ENCODE measurements at regions not wholly inside any gene's neighbourhood (a gene's known extent, or its start where the extent isn't known, plus 50 kb on each side); places are given as distances from the start of the nearest gene placed in this dataset.

DNA sequence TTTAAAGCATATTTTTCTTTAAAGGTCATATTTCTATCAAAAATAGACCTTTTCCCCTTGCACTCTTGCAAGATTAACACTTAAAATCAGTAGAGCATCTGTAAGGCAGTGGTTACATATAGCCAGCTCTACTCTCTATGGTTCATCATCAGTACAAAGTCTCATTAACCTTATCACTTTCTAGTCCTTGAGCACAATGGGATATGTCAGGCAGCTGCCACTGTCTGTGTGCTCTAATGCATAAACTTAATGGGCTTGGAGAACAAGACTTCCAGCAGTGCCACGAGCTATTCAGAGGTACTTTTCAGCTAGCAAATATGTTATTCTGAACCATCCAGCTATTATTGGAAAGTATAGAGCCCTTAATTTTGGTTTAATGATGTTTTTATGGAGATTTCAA, 393.7 kb downstream of the GASK1B start:
- 64% methylated on average over 1 of the region's 1 CpG for WGBS
- no peak for DNase-seq (ENCODE audit: extremely low spot score)
- H3K27ac ChIP-seq (ENCODE audit: low read depth) = no peak overlapping the region
- H3K4me3 ChIP-seq (ENCODE audit: low read depth, low read length) = no peak overlapping the region
- no peaks in the 10 kb centered on the region for H3K36me3 ChIP-seq (ENCODE audit: insufficient read depth)
- no peaks in the 10 kb centered on the region for H3K4me1 ChIP-seq (ENCODE audit: insufficient read depth)

DNA sequence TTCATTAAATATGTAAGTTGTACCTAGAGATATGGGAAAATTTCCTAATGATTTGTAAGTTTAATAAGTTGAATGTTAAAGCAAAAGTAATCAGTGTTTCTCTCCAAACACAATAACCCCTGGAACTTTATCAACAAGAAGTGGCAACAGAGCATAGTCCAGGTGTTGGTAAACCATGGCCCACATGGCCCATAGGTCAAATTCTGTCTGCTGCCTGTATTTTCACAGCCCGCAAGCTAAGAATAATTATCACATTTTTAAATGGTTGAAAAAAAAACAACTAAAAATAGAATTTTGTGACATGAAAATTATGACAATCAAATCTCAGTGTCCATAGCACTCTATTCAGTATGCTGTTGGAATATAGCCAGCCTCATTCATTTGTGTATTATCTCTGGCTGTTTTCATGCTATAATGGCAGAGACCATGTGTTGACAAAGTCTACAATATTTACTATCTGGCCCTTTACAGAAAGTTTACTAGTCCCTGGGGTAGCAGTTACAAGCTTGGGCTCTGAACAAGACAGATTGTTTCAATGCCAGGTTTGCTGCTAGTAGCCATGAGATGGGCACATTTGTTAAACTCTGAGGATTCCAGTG, 395.8 kb downstream of the GASK1B start:
- Histone ChIP-seq H3K4me1 (ENCODE audit: insufficient read depth) (no peaks in the 10 kb centered on the region), H3K36me3 (ENCODE audit: insufficient read depth) (no peaks in the 10 kb centered on the region), H3K27ac (ENCODE audit: low read depth) (no peak overlapping the region), H3K4me3 (ENCODE audit: low read depth, low read length) (no peak overlapping the region)
- DNase-seq (ENCODE audit: extremely low spot score) = no peak
- WGBS = 95% methylated on average over 1 of the region's 1 CpG

DNA sequence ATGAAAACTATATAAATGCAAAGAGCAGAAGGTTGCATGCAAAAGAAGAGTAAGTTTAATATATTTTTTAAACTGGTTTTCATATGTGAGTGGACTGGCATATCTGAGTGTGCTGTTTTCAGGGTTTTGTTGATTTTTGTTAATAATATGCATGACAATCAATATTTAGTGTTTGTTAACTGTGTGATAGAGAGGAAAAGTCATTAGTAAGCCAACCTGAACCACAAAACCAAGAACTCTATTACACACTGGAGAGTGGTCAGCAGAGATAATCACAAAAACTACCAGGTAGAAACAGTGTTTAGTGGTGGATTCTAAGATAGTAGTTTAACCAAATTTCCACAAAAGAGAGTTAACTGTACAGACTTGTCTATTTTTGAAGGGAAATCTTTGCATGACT, 396.9 kb downstream of the GASK1B start:
- no peak for DNase-seq (ENCODE audit: extremely low spot score)
- Histone ChIP-seq H3K4me1 (ENCODE audit: insufficient read depth) (no peaks in the 10 kb centered on the region), H3K4me3 (ENCODE audit: low read depth, low read length) (no peak overlapping the region), H3K27ac (ENCODE audit: low read depth) (no peak overlapping the region), H3K36me3 (ENCODE audit: insufficient read depth) (no peaks in the 10 kb centered on the region)

DNA sequence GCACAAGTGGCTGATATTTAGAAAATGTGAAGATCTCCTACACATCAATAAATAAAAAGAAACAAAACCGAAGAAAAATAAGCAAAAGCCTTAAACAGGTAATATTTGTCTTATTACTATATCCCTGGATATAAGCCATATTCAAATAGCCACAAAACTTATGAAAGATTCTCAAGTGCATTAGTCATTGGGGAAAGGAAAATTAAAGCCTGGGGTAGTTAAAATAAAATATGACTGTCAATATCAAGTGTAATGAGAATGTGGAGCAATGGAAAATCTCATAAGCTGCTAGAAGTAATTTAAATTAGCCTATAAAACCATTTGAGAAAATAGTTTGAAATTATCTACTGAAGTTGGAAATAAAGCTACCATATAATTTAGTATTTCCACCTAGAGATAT, 399.9 kb downstream of the GASK1B start:
- Histone ChIP-seq H3K27ac (ENCODE audit: low read depth) (no peak overlapping the region), H3K4me3 (ENCODE audit: low read depth, low read length) (no peak overlapping the region), H3K4me1 (ENCODE audit: insufficient read depth) (no peaks in the 10 kb centered on the region), H3K36me3 (ENCODE audit: insufficient read depth) (no peaks in the 10 kb centered on the region)
- 89% methylated on average over 1 of the region's 1 CpG for WGBS
- DNase-seq (ENCODE audit: extremely low spot score) = no peak

DNA sequence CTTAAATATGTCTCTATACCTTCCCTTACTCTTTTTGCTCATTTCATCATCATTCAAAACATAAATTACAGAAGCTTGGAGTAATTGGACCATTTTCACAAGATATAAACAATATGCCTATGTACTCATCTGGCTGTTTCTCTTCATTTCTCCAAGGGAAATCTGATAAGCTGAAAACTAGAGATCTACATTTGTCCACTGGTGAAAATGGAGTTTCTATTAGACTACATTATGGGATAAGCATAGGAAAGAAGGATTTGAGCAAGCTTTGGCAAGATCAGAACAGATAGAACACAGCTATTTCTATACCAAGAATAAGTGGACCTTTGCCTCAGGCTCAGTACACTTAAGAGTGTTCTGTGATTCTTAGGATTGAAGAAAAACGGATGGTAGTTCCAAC, 404.4 kb downstream of the GASK1B start:
- WGBS = 28% methylated on average over 1 of the region's 1 CpG
- H3K4me1 ChIP-seq (ENCODE audit: insufficient read depth) = no peaks in the 10 kb centered on the region
- H3K4me3 ChIP-seq (ENCODE audit: low read depth, low read length) = no peak overlapping the region
- no peaks in the 10 kb centered on the region for H3K36me3 ChIP-seq (ENCODE audit: insufficient read depth)
- no peak for DNase-seq (ENCODE audit: extremely low spot score)
- no peak overlapping the region for H3K27ac ChIP-seq (ENCODE audit: low read depth)

DNA sequence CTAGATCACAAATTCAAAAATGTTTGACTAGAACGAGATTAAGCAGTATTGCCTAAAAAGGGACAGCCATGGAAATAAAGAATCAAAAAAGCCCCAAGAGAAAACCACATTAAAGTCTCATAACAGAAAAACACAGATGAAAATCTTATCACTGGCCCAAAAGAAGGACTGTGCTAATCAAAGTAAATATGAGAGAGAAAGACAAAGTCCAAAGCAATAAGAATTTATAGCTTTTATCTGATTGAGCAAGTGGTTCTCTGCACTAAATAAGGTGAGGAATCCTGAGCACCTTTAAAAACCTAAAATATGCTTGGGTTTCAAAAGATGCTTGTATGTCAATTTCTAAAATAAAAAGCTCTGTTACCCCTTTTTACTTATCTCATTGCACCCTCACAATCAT, 409.3 kb downstream of the GASK1B start:
- Histone ChIP-seq H3K4me1 (ENCODE audit: insufficient read depth) (no peaks in the 10 kb centered on the region), H3K27ac (ENCODE audit: low read depth) (no peak overlapping the region), H3K36me3 (ENCODE audit: insufficient read depth) (no peaks in the 10 kb centered on the region), H3K4me3 (ENCODE audit: low read depth, low read length) (no peak overlapping the region)
- DNase-seq (ENCODE audit: extremely low spot score) = no peak
- WGBS = 64% methylated on average over 1 of the region's 1 CpG

DNA sequence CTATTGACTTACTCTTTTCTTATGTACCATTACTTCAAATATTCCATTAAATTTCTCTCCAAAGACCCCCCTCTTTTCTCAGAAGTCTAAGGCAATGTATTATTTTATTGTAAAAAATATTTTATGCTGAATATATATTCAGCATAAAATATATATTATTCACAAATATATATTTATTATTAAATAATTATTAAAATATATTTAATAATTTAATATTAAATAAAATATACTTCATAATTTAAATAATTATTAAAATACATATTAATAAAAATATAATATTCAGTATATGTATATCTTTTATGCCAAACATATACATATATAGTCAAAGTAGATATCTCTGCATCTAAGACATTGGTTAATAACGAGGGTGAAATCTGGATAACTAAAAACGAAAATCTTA, 418.4 kb downstream of the GASK1B start:
- H3K36me3 ChIP-seq (ENCODE audit: insufficient read depth) = no peaks in the 10 kb centered on the region
- H3K4me3 ChIP-seq (ENCODE audit: low read depth, low read length) = no peak overlapping the region
- H3K27ac ChIP-seq (ENCODE audit: low read depth) = no peak overlapping the region
- H3K4me1 ChIP-seq (ENCODE audit: insufficient read depth) = no peaks in the 10 kb centered on the region
- no peak for DNase-seq (ENCODE audit: extremely low spot score)
- WGBS = 88% methylated on average over 2 of the region's 2 CpGs

DNA sequence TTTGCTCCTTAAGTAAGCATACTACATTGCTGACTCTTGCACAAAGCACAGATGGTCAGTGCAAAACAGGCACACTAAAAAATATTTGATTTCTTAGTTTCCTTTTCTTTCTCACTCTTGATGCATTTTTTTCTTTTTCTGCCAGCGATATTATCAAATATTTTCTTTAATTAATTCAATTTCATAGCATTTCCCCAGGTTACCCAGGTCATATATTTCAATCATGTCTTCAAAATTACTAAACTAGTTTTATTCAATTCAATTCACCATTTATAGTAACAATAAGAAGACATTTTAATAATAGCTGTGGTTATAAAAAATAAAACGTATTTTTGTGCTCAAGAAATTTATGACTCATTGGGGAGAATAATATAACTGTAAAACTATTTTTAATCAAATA, 421.2 kb downstream of the GASK1B start:
- WGBS = 68% methylated on average over 2 of the region's 2 CpGs
- no peak overlapping the region for H3K4me3 ChIP-seq (ENCODE audit: low read depth, low read length)

DNA sequence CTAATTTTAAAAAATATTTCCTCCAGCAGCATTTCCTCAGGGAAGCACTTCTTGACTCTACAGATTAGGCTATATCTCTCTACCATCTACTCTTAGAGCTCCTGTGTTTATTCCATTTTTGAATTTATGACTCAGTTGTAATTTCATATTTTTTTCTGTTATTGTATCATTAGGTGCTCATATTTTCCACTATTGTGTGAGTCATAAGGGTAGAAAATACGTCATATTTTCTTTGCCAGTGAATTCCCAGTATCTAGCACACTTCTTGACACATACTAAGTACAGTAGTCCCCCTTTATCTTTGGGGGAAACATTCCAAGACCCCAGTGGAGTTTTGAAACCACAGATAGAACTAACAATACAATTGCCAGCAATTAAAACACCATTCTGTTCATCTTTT, 431.2 kb downstream of the GASK1B start:
- no peaks in the 10 kb centered on the region for H3K4me1 ChIP-seq (ENCODE audit: insufficient read depth)
- 57% methylated on average over 1 of the region's 1 CpG for WGBS
- no peaks in the 10 kb centered on the region for H3K36me3 ChIP-seq (ENCODE audit: insufficient read depth)
- H3K27ac ChIP-seq (ENCODE audit: low read depth) = no peak overlapping the region
- DNase-seq (ENCODE audit: extremely low spot score) = no peak
- no peak overlapping the region for H3K4me3 ChIP-seq (ENCODE audit: low read depth, low read length)

More for the DNA sequence above, 421.2 kb downstream of the GASK1B start:
- Histone ChIP-seq H3K36me3 (ENCODE audit: insufficient read depth) (no peaks in the 10 kb centered on the region), H3K4me1 (ENCODE audit: insufficient read depth) (no peaks in the 10 kb centered on the region), H3K27ac (ENCODE audit: low read depth) (no peak overlapping the region)
- no peak for DNase-seq (ENCODE audit: extremely low spot score)

DNA sequence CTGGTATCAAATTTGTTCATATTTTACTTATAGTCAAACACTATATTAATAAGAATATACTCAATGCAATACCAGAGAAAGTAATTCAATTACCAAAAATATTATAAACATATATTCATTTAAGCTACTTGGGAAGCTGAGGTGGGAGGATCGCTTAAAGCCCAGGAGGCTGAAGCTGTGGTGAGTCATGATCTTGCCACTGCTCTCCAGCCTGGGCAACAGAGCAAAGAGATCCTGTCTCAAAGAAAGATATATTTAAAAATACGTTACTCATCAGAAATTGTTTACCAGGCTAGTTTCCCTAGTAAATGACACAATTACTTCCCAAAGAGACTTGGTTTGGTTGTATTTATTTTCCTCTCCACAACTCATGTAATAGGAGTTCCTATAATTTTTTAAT, 433.6 kb downstream of the GASK1B start:
- 65% methylated on average over 2 of the region's 2 CpGs for WGBS
- H3K36me3 ChIP-seq (ENCODE audit: insufficient read depth) = no peaks in the 10 kb centered on the region

DNA sequence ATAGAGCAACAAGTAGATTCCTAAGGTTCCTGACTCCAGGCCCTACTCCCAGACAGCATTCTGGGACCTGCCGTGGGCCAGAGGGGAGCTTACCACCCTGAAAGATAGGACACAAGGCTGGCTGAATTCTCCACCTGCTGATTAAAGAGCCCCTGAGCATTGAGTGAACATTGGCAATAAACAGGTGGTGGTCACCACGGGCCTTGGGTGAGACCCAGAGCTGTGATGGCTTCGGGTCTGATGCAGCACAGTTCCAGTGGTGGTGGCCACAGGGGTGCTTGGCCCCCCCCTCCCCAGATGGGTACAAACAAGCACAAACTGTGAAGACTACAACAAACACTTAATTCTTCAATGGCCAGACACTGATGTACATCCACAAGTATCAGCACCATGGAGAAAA, 444.6 kb downstream of the GASK1B start:
- Histone ChIP-seq H3K4me1 (ENCODE audit: insufficient read depth) (no peaks in the 10 kb centered on the region), H3K4me3 (ENCODE audit: low read depth, low read length) (no peak overlapping the region), H3K36me3 (ENCODE audit: insufficient read depth) (no peaks in the 10 kb centered on the region), H3K27ac (ENCODE audit: low read depth) (no peak overlapping the region)
- 92% methylated on average over 3 of the region's 3 CpGs for WGBS
- DNase-seq (ENCODE audit: extremely low spot score) = no peak

More for the DNA sequence above, 433.6 kb downstream of the GASK1B start:
- H3K27ac ChIP-seq (ENCODE audit: low read depth) = no peak overlapping the region
- no peak overlapping the region for H3K4me3 ChIP-seq (ENCODE audit: low read depth, low read length)
- no peak for DNase-seq (ENCODE audit: extremely low spot score)
- no peaks in the 10 kb centered on the region for H3K4me1 ChIP-seq (ENCODE audit: insufficient read depth)

DNA sequence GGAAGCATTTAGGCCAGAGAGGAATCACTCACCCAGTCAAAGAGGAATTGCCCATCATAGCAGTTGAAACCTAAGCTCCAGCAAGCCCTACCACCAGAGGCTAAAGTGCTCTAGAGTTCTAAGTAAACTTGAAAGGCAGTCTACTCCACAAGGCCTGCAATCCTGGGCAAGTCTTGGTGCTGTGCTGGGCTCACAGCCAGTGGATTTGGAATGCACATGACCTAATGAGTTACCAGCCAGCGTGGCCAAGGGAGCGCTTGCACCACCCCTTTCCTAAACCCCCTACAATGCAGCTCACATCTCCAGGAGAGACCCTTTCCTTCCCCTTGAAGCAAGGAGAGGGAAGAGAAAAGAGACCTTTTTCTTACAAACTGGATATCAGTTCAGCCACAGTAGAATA, 445.7 kb downstream of the GASK1B start:
- no peak for DNase-seq (ENCODE audit: extremely low spot score)
- no peak overlapping the region for H3K27ac ChIP-seq (ENCODE audit: low read depth)
- H3K4me3 ChIP-seq (ENCODE audit: low read depth, low read length) = no peak overlapping the region
- no peaks in the 10 kb centered on the region for H3K4me1 ChIP-seq (ENCODE audit: insufficient read depth)
- H3K36me3 ChIP-seq (ENCODE audit: insufficient read depth) = no peaks in the 10 kb centered on the region
- 72% methylated on average over 2 of the region's 2 CpGs for WGBS

DNA sequence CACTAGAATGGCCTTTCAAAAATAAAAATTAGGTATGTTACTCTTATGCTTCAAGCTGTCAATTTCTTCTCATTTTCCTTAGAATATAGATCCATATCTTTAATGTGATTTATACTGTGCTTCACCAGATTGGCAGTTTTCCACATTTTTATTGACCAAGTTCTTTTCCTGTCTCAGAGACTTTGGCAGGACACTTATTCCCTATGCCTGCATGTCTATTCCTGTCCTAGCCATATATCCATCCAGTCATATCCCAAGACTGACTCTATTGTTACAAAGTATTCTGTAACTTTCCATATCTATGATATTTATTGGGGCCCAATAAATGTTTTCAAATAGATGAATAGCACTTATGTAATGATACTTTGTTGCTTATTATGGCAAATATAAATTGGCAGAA, 450.7 kb downstream of the GASK1B start:
- Histone ChIP-seq H3K36me3 (ENCODE audit: insufficient read depth) (no peaks in the 10 kb centered on the region), H3K4me3 (ENCODE audit: low read depth, low read length) (no peak overlapping the region), H3K27ac (ENCODE audit: low read depth) (no peak overlapping the region), H3K4me1 (ENCODE audit: insufficient read depth) (no peaks in the 10 kb centered on the region)
- DNase-seq (ENCODE audit: extremely low spot score) = no peak

DNA sequence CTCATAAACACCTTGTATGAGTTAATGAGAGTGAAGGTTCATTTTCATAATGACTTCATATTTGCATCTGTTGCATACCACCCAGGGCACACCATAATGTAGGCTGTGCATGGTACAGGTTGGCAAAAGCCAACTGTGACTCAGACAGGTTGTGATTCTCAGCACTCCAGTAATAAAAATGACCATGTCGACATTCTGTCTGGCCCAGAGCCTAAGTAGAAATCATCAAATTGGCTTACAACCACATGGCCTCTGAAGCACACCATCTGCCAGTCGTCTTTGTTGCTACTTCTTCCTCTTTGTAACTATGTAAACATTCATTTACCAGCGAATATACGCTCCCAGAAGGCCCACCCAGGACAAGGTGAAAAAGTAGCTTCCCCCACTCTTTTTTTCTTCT, 459.5 kb downstream of the GASK1B start:
- DNase-seq (ENCODE audit: extremely low spot score) = no peak

DNA sequence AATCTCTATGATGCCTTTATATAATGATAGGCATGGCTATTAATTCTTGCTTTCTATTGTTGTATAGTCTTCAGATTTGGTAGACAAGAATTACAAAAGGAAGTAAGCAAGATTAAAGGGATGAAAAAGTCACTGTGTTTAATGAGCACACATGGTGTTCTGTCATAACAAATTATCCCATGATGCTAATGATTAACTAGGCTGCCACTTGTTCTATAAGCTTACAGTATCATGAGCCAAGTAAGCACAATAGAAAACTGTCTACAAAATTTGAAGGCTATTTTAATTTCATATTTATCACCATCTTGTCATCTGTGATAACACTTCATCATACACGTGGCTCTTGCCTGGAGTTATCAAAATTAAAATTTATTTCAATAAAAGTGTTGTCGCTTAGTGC, 466.7 kb downstream of the GASK1B start:
- Histone ChIP-seq H3K4me1 (ENCODE audit: insufficient read depth) (no peaks in the 10 kb centered on the region), H3K4me3 (ENCODE audit: low read depth, low read length) (no peak overlapping the region), H3K36me3 (ENCODE audit: insufficient read depth) (no peaks in the 10 kb centered on the region), H3K27ac (ENCODE audit: low read depth) (no peak overlapping the region)
- WGBS = 66% methylated on average over 2 of the region's 2 CpGs
- no peak for DNase-seq (ENCODE audit: extremely low spot score)

More for the DNA sequence above, 459.5 kb downstream of the GASK1B start:
- Histone ChIP-seq H3K4me3 (ENCODE audit: low read depth, low read length) (no peak overlapping the region), H3K27ac (ENCODE audit: low read depth) (no peak overlapping the region), H3K36me3 (ENCODE audit: insufficient read depth) (no peaks in the 10 kb centered on the region), H3K4me1 (ENCODE audit: insufficient read depth) (no peaks in the 10 kb centered on the region)
- 19% methylated on average over 4 of the region's 4 CpGs for WGBS

All from urinary bladder (tissue), 3 donors.